C4-2B (cell line): ENCODE measurements at regions not wholly inside any gene's neighbourhood (a gene's known extent, or its start where the extent isn't known, plus 50 kb on each side); places are given as distances from the start of the nearest gene placed in this dataset.

Source experiments
- CTCF ChIP-seq: fragments of 450-650 bp; conservative IDR thresholded peaks from 2 replicates; pipeline ENCODE4 v1.5.1; 2017; ENCODE audit warnings: mild to moderate bottlenecking
- ZFX ChIP-seq: fragments of 450-650 bp; IDR thresholded peaks from 2 replicates; pipeline ENCODE4 v1.6.1; 2017

- TF ChIP-seq CTCF (peak; percentile 42), ZFX (no peak)
Measured at GRCh38 chr4:34766935-34767334, 1477.4 kb downstream of the ARAP2 start.
